Nephron progenitor cell (in vitro differentiated cells): ENCODE measurements at regions not wholly inside any gene's neighbourhood (a gene's known extent, or its start where the extent isn't known, plus 50 kb on each side); places are given as distances from the start of the nearest gene placed in this dataset.
A peak's percentile ranks its signal among the peaks of the same experiment; 100 is the strongest.

Experiments
- DNase-seq: peaks from one replicate; pipeline ENCODE4 v3.0.0; 2021
- H3K27ac Mint-ChIP-seq: 2 replicates; pipeline ENCODE4 v1.8.0; 2021; ENCODE audit warnings: mild to moderate bottlenecking, moderate library complexity, mixed read lengths
- H3K27me3 Mint-ChIP-seq: 2 replicates; pipeline ENCODE4 v1.8.0; 2021; ENCODE audit warnings: mild to moderate bottlenecking, low read depth, mixed read lengths; ENCODE audit not compliant: poor library complexity
- H3K36me3 Mint-ChIP-seq: 2 replicates; pipeline ENCODE4 v1.8.0; 2021; ENCODE audit warnings: low read depth, mixed read lengths
- H3K4me1 Mint-ChIP-seq: 2 replicates; pipeline ENCODE4 v1.8.0; 2021; ENCODE audit warnings: mixed read lengths
- H3K4me3 Mint-ChIP-seq: 2 replicates; pipeline ENCODE4 v1.8.0; 2021; ENCODE audit warnings: mild to moderate bottlenecking, moderate library complexity, mixed read lengths
- H3K9me3 Mint-ChIP-seq: 2 replicates; pipeline ENCODE4 v1.8.0; 2021; ENCODE audit warnings: mild to moderate bottlenecking, moderate library complexity, mixed read lengths
- CTCF ChIP-seq: fragments of 200-600 bp; sonication (generic); IDR thresholded peaks from 2 replicates; pipeline ENCODE4 v1.5.0; 2021; ENCODE audit warnings: antibody characterized with exemption

DNA sequence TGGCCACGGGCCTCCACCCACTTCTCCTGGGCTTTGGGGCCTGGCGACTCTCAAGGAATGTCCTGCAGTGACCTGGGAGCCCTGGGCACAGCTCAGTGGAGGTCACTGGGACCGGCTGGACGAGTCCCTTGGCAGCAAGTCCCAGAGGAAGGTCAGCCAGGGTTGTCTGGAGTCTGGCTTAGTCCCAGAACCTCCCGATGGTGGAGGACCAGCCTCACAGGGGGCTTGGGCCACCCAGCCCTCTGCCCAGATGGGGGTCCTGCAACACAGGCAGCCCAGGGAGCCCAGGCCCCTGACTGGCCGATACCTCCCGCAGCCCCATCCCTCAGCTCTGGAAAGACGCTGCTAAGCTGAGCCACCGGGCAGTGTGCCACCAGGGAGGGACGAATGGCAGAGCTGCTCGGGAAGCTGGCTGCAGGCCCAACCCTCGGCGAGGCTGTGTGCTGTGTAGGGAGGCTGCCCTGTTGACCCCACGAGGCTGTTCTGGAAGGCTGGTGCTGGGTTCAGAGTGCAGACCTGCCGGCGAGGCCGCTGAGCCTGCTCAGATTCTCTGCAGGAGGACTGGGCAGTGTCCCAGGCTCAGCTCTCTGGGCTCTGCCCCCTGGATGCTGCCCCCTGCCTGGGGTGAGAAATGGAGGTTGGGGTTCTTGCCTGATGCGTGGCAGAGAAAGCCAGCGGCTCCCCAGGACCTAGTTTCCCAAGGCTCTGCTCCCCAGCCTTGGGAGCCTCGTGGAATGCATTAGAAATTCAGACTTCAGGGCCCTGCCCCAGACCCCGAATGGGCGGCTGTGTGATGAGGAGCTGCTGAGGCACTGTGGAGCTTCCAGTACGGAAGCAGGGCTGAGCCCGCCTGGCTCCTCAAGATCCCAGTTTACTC lies 61.7 kb downstream of the ADRA2C start:
- H3K27me3 Mint-ChIP-seq: peaks cover 23% of the 10 kb centered on the region
- no peak for DNase-seq
- no peak overlapping the region for H3K27ac Mint-ChIP-seq

DNA sequence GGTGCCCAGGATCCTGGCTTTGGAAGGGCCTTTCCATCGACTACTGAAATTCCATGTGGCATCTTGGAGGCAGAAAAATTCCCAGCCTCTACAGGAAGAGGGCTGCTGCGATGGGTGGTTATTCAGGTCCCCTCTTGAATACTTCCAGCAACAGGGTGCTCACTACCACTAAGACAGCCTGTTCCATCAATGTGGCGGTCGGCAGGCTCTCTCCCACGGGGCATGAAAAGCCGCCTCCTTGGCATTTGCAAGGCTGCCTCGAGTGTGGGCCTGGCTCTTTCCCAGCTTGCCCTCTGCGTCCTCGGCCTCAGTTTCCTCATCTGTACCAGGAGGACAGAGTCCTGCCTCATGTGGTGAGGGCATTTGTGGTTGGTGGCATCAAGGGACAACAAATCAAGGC lies 62.4 kb downstream of the ADRA2C start:
- Mint-ChIP-seq H3K4me3 (no peak overlapping the region), H3K4me1 (peaks cover 38% of the 10 kb centered on the region), H3K27ac (no peak overlapping the region), H3K27me3 (peaks cover 21% of the 10 kb centered on the region), H3K36me3 (no peaks in the 10 kb centered on the region), H3K9me3 (no peaks in the 10 kb centered on the region)
- TF ChIP-seq CTCF: no peak
- no peak for DNase-seq

More for the DNA sequence above, 61.7 kb downstream of the ADRA2C start:
- H3K9me3 Mint-ChIP-seq: no peaks in the 10 kb centered on the region
- H3K4me1 Mint-ChIP-seq: peaks cover 33% of the 10 kb centered on the region
- no peak for TF ChIP-seq CTCF
- no peak overlapping the region for H3K4me3 Mint-ChIP-seq
- H3K36me3 Mint-ChIP-seq: no peaks in the 10 kb centered on the region

GRCh38 chr4:3829211-3829955 lies 63.2 kb downstream of the ADRA2C start:
- H3K9me3 Mint-ChIP-seq: no peaks in the 10 kb centered on the region
- peaks cover 18% of the 10 kb centered on the region for H3K27me3 Mint-ChIP-seq
- peaks cover 47% of the 10 kb centered on the region for H3K4me1 Mint-ChIP-seq
- no peak overlapping the region for H3K27ac Mint-ChIP-seq
- DNase-seq: no peak
- no peak overlapping the region for H3K4me3 Mint-ChIP-seq
- H3K36me3 Mint-ChIP-seq: no peaks in the 10 kb centered on the region
- no peak for TF ChIP-seq CTCF

GRCh38 chr4:3829956-3830773 lies 64.0 kb downstream of the ADRA2C start:
- Mint-ChIP-seq H3K27me3 (peaks cover 19% of the 10 kb centered on the region), H3K4me3 (no peak overlapping the region), H3K4me1 (peaks cover 51% of the 10 kb centered on the region), H3K36me3 (no peaks in the 10 kb centered on the region), H3K27ac (no peak overlapping the region), H3K9me3 (no peaks in the 10 kb centered on the region)
- TF ChIP-seq CTCF: no peak
- peak; percentile 25 for DNase-seq

DNA sequence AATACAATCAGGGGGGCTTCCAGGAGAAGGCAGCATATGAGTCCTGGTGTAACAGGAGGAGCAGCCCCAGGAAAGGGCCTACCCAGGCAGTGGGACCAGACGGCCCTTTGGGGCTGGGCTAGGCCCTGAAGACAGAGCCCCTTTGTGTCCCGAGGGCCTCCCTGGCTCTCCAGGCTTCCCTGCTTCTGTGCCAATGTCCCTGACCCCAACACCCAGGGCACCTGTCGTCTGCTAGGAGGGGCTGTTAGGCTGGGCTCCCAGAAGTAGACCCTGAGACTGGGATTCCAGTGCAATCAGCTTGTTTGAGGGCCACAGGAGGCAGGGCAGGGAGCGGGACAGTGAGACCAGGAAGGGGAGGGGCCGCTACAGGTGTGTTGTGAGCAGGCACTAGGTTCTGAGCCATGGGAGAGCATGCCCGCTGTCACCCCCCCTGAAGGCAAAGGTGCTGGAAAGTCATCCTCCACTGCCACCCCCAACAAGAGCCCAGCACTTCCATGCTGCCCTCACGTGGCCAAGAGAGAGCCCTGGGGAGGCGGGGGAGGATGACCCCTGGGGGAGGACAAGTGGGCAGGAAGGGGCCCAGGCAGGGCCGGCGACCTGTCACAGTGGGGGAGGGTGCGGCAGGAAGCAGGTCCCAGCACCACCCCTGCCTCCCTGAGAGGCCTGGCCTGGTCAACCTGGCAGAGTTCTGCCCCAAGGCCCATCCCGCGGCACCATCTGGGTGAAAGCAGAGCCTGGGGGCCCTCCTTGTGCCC lies 64.8 kb downstream of the ADRA2C start:
- no peak overlapping the region for H3K27ac Mint-ChIP-seq
- H3K9me3 Mint-ChIP-seq: no peaks in the 10 kb centered on the region
- no peak for TF ChIP-seq CTCF
- H3K36me3 Mint-ChIP-seq: no peaks in the 10 kb centered on the region
- no peak overlapping the region for H3K4me3 Mint-ChIP-seq
- peaks cover 55% of the 10 kb centered on the region for H3K4me1 Mint-ChIP-seq
- H3K27me3 Mint-ChIP-seq: peaks cover 24% of the 10 kb centered on the region
- DNase-seq: no peak
